ENCODE measurements at regions not wholly inside any gene's neighbourhood (a gene's known extent, or its start where the extent isn't known, plus 50 kb on each side); places are given as distances from the start of the nearest gene placed in this dataset.
"Not testable (repeated sequence)": the region's sequence is repeated elsewhere in the genome, so short reads cannot be mapped to it uniquely, and the experiment has no call there.

GRCh38 chr10:130963786-130964522 is 347.6 kb downstream of the TCERG1L start:
- no peak for DNase-seq (ENCODE audit: low read depth in 2 of 2)

- DNase-seq (ENCODE audit: low read depth in 2 of 2) = no peak
Observed at GRCh38 chr10:130964771-130965170, 346.8 kb downstream of the TCERG1L start.

DNA sequence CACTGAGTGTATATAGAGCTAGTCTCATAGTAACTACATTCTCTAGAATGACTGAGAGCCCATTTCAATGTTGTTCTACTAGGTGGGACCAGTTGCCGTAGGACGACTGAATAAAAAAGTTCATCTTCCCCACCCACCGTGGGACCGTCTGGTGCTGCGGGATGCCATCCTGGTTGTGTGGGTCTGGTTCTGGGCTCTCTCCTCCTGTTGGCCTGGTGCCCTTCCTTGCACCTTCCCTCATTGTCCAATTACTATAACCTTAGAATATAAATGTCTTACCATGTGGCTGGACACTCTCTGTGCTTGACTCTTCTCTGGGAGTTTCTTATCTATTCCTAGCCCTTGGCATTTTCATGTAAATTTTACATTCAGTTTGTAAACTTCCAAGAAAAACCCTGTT is 344.4 kb downstream of the TCERG1L start:
- no peak for DNase-seq (ENCODE audit: low read depth in 2 of 2)

GRCh38 chr10:130967784-130968183 is 343.7 kb downstream of the TCERG1L start:
- DNase-seq (ENCODE audit: low read depth in 2 of 2) = no peak

DNA sequence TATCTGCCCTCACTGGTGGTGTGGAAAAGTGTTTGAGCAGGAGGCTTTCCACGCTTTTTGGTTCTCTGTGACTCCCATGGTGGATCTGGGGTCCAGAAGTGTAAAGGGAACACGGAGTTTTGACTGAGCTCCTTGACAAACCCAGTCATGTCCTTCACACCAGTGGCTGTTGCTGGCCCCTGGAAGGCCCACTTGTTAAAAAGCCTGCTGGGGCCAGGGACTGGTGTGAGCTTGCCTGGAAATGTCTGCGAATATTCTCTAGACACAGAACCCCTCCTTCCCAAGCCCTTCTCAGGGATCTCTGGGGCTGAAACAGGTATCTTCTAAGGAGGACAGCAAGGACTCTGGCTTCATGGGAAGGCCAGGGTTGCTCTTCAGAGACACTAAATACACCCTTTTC is 343.0 kb downstream of the TCERG1L start:
- DNase-seq (ENCODE audit: low read depth in 2 of 2) = no peak

- no peak for DNase-seq (ENCODE audit: low read depth in 2 of 2)
Observed at GRCh38 chr10:130968964-130969363, 342.6 kb downstream of the TCERG1L start.

DNA sequence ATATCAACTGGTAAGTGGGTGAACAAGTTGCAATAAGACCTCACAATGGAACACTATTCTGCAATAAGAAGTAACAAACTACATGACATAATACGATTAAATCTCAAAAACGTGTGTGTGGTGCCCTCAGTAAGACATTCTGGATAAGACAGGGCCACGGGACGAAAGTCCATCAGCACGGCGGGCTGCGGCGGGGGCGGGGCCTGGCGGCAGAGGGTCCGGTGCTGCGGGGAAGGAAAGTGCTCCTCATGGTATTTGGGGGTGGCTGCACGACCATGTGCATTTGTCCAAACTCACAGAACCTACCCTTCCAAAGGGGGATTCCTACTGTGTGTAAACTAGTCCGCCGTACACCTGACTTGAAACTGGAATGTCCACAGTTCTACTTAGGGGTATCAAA is 341.8 kb downstream of the TCERG1L start:
- no peak for DNase-seq (ENCODE audit: low read depth in 2 of 2)

DNA sequence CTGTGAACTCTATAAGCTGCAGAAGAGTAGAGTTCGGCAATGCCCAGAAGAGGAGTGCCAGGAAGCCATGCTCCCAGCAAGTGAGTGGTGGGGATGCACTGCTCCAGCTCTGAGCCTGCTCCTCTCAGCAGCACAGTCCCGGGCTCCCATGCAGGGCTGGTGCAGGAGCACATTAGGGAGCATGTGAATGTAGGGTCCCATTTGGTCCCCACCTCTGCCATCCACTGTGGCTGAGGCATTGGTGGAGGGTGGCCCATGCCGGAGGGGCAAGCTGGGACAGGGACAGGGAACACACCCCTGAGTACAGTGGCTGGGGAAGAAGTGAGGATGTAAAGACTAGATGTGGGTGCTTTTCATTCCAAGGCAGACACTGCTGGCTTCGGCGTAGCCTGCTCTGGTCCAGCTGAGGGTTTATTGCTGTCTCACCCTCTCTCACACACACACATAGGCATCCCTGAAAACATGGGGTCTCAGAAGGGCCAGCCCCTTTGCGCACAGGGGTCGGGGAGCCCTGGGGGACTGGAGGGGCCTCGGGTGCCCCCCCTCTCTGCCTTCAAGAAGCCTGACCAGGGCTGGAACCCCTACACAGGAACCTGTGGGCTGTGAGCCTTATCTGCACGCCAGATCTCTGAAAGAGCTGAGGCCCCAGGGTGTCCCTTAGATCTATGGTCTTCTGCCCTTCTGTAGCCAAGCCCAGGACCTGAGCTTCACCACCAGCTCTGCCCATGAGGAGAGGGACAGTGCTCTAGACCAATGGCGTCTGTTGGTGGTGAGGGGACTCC is 341.0 kb downstream of the TCERG1L start:
- no peak for DNase-seq (ENCODE audit: low read depth in 2 of 2)

- no peak for DNase-seq (ENCODE audit: low read depth in 2 of 2)
Observed at GRCh38 chr10:130971123-130971435, 340.4 kb downstream of the TCERG1L start.

GRCh38 chr10:130973127-130973839 is 338.2 kb downstream of the TCERG1L start:
- no peak for DNase-seq (ENCODE audit: low read depth in 2 of 2)

DNA sequence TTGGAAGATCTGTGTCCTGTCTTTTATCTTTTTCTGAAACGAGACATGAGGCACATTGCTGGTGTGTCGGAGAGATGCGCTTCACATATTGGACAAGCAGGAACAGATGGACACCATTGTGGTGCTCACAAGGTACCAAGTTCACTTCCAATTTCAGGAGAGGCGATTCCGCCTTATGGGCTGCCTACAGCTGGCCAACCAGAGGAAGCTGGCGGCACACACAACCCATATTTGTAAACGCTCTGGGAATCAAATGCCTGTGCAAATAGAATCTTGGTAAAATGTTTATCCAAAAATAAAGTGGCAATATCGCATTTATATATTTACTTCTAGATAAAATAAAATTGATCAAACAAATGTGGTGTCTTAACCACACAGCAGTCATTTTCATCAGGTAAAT is 337.4 kb downstream of the TCERG1L start:
- no peak for DNase-seq (ENCODE audit: low read depth in 2 of 2)

DNA sequence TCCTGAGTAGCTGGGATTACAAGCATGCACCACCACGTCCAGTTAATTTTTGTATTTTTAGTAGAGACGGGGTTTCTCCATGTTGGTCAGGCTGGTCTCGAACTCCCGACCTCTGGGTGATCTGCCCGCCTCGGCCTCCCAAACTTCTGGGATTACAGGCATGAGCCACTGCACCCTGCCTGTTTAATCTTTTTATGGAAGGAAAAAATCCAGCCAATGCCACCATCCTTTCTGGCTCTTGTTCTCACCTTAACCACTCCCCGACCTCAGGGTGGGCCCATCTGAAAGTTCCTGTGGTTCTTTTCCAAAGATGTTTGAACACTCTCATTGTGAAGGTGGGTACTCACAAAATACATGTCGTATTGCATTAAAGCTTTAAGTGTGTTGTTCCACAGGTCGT is 336.2 kb downstream of the TCERG1L start:
- not testable (repeated sequence) for DNase-seq (ENCODE audit: low read depth in 2 of 2)

GRCh38 chr10:130982802-130983201 is 328.7 kb downstream of the TCERG1L start:
- DNase-seq (ENCODE audit: low read depth in 2 of 2) = no peak

DNA sequence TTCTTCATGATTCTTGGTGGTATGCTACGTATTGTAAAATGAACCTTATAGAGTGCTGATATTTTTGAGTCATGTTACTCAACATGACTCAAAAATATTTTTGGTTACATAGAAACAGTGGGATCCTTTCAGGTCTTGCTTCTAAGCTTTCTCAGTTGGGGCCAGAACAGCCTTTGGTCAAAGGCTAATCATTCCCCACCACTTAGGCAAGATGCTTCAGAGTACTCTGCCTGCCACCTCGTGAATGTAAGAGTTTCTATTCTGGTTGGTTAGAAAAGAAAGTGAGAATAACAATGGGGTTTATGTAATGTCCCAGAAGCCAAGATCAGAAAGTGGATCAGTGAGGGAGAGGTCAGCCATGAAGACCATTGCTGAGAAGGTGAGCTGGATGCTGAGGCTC is 327.8 kb downstream of the TCERG1L start:
- no peak for DNase-seq (ENCODE audit: low read depth in 2 of 2)

GRCh38 chr10:130984686-130985085 is 326.8 kb downstream of the TCERG1L start:
- DNase-seq (ENCODE audit: low read depth in 2 of 2) = no peak

DNA sequence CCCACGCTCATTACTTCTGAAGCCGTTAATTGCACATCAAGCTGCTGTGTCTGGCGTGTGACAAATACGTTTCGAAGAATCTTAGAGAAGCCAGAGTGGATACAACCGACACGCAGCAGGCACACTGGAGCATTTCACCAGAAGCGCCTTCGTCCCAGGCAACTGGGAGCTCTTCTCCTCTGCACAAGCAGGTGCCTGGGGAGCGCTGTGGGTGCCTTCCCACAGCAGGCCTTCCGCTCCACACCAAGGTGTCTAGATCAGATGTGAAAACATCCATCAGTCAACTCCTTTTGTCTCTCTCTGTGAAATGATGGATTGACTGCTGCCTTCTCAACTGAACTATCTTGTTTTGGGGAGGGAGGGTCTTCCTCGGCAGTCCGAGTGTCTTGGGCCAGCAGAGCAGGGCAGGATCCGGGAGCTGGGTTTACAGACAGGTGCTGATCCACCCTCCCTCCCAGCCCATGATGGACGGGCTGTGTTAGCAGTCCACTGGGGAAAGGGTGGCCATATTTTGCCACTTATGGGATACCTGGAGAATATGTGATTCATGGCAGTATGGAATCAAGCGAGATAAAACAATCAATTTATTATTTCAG is 326.3 kb downstream of the TCERG1L start:
- no peak for DNase-seq (ENCODE audit: low read depth in 2 of 2)

- no peak for DNase-seq (ENCODE audit: low read depth in 2 of 2)
Observed at GRCh38 chr10:130986846-130987245, 324.7 kb downstream of the TCERG1L start.

DNA sequence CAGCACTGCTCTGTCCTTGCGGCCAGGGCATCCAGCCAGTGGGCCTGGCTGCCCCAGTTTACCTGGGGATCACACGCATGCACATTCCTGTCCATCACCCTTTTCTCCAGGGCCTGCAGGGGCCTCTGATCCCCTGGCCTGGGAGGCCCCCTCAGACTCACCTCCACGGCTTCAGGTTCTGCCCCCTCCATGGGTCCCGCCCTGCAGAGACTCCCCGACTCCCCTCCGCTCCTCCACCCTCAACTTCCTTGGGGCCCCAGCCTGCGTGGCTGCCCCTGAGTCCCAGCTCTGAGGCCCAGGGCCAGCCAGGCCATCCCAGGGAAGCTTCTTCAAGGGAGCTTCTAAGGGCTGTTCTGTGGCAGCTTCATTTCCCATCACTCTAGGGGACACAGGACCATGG is 324.1 kb downstream of the TCERG1L start:
- no peak for DNase-seq (ENCODE audit: low read depth in 2 of 2)

GRCh38 chr10:130989670-130990232 is 321.8 kb downstream of the TCERG1L start:
- no peak for DNase-seq (ENCODE audit: low read depth in 2 of 2)

DNA sequence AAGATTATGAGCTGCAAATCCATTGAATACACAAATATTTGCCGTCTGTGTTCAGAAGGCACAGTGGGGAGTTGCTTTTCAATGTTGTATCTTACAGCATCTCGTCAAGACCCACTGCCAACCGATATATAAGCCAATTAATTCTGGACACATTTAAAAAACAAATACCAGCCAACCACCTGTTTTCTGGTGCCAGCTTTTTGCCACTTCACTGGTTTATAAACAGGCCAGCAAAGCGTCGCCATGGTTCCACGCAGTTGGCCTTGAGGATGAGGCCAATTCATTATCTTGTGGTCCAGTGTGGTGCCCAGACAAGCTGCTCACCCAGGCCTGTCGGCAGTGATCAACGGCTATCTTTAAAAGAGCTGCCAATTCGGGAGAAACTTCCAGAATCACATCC is 321.0 kb downstream of the TCERG1L start:
- no peak for DNase-seq (ENCODE audit: low read depth in 2 of 2)

- no peak for DNase-seq (ENCODE audit: low read depth in 2 of 2)
Observed at GRCh38 chr10:130992802-130993523, 318.6 kb downstream of the TCERG1L start.

Data from stimulated activated CD4-positive, alpha-beta T cell treated with anti-CD3 and anti-CD28 coated beads, Interleukin-12 subunit alpha, Interleukin-12 subunit beta, amount 100 ng/mL, for 24 hours (primary cell).